ENCODE measurements at regions not wholly inside any gene's neighbourhood (a gene's known extent, or its start where the extent isn't known, plus 50 kb on each side); places are given as distances from the start of the nearest gene placed in this dataset.
"Not testable (repeated sequence)": the region's sequence is repeated elsewhere in the genome, so short reads cannot be mapped to it uniquely, and the experiment has no call there.

DNA sequence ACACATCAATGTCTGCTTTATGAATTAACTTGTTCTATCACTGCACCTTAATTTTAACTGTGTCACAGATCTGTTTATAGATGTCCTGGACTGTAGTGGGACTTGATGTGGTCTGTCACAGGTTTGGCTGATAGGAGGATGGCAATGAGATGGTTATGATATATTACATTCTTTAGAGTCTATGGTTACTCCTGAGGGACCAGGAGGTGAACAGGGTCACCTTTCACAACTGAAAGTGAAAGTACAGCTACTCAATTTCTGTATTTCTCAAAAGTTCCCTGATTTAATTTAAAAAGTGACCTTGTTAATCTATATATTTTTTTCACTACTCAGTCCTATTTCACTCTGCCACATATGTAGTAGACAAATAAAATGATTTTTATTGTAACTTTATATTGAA, 1284.1 kb upstream of the GYPC start:
- no peak for DNase-seq

DNA sequence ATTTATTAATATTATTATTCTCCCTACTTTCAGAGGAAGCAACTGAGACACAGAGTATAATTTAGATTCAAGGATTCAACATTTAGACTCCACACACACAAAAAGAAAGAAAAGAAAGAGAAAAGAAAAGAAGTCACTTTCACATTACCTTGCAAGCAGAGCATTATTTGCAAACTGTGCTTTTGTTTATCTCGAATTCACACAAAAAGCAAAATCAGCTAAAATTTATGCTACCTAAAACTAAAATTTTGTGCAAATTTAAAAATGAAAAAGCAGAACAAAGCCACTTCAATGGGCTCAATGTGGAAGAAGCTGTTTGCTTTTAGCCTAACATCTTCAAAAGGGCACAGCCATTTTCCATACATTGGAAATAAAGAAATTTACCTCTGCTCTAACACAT, 1282.7 kb upstream of the GYPC start:
- DNase-seq = no peak

DNA sequence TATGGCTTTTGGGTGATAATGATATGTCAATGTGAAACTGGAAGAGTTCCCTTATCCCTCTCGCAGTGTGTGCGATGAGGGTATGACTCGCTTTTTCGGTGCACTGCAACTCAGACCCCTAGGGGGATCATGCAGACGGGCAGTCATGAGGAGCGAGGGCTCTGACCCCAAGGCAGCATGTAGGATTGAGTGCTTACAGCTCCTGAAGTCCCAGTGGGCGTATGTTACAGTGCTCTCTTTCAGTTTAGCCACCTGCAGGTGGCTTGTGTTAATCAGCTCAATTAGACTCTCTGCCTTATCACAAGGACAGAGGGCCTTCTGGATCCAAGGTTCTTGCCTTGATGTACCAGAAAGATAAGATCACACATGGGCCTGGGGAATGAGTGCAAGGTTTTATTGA, 1269.9 kb upstream of the GYPC start:
- no peak for DNase-seq

DNA sequence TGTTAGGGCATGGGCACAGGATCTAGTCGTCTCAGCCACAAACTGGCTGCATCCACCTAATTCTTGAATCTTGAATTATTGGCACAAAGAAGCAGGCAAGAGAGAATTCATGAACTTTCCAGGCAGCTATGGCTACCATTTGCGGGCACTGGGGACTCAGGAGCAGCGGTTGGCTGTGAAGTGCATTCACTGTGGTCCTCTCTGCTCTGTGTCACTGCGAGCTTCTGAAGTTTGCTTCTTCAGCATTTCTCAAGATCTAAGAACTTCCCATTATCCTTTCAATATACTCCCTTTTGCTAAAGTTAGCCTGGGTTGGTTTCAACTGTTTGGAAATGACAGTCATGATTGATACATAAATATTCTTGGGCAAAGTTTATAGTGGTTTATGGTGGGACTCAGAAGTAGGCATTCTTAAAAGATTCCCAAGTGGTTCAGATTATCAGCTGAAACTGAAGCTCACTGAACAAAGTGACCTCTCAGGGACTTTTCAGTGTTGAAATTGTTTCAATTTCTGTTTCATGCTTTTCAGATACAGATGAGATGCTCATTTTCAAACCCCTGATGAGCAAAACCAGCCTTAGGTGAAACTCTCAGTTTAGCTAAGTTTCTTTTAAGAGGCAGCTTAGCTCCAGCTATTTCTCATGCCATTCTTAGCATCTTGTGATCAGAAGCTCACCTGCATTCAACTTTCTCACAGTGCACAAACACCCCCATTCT, 1258.3 kb upstream of the GYPC start:
- no peak for DNase-seq

DNA sequence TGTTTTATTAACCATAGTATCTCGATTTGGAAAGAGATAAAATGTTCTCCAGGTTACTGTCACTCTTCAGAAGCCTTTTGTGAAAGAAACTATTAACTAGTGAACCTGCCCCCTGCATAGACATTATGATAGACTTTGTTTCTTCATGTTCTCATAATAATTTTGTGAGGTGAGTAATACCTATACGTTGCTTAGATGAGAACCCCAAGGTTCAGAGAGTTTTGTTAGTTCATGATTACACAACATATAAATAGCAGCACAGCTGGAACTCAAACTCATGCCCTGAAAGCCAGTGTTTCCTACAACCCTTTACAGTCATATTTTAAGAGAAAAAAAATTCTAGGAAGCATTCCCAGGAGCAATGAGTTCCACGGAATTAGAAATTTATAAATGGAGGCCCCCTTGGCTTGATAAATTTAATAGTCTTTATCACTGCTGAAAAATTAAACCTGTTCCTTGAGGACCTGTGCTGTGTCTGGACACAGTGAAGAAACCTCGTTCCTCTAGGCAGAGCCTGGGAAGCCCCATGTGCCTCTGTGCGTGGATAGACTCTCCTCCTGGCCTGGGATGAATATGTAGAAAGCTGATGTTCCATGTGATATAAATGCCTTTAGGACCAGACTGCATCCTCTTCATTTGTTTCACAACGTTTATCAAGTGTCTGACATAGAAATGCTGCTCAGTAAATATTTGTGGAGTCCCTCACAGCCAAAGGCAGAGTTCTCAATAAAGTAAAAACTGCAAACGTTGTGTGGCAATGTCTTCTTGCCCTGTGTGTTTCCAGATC, 1257.0 kb upstream of the GYPC start:
- no peak for DNase-seq

DNA sequence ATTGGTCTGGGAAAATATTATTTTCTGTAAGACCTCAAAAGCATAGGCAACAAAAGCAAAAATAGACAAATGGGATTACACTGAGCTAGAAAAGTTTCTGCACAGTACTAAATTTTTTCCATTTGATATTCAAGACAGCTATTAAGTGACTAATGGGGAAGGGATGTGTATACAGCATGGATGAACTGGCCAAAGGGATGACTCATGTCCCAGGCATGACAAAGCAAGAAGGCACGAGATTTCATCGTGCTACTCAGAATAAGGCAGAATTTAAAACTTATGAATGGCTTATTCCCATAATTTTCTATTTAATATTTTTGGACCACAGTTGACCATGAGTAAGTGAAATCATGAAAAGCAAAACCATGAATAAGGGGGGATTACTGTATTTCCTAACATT, 1250.1 kb upstream of the GYPC start:
- DNase-seq = no peak

DNA sequence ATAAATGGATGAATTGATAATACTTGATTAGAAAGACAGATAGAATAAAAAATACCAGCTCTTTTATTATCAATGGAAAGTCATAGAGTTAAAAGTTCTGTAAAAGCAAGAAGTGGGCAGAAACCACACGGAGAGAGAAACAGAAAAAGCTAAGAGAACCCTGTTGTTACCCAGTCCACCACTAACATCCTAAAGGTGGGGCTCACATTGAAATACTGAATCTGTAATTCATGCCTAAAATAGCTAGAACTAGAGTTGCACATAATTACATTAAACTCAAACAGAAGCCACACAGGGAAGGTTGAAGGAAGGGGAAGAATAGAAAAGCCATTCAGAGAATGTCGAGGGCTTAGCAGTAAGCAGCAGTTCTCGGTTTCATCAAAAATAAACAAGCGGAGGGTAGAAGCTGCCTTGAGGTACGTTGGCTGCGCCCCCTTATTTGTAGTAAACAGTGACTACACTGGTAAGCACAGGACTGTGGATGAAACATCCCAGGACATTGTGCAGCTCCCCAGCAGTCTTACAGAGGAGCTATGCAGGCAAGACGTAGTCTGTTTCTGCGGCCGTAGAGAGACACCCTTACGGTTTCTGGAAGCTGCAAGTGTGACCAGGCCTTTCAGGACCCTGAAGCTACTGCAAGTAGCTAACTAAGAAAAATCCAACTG, 1247.0 kb upstream of the GYPC start:
- no peak for DNase-seq

DNA sequence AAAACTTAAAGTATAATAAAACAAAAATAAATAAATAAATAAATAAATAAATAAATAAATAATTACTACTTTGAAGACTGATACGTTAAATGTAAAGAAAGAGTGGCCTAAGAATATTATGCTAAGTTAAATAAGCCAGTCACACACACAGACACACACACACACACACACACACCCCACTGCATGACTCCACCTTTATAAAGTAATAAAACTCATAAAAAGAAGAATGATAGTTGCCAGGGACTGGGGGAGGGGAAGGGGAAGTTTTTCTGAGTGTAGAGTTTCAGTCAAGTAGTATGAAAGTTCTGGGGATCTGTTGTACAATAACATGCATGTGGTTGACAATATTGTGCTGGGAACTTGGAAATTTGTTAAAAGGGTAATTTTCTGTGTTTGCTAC, 1237.5 kb upstream of the GYPC start:
- DNase-seq = no peak

DNA sequence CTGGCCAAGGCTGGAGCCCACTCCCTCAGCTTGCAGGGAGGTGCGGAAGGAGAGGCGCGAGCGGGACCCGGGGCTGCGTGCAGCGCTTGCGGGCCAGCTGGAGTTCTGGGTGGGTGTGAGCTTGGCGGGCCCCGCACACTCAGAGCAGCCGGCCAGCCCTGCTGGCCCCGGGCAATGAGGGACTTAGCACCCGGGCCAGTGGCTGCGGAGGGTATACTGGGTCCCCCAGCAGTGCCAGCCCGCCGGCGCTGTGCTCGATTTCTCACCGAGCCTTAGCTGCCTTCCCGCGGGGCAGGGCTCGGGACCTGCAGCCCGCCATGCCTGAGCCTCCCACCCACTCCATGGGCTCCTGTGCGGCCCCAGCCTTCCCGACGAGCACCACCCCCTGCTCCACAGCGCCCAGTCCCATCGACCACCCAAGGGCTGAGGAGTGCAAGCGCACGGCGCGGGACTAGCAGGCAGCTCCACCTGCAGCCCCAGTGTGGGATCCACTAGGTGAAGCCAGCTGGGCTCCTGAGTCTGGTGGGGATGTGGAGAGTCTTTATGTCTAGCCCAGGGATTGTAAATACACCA, 1233.7 kb upstream of the GYPC start:
- not testable (repeated sequence) for DNase-seq

DNA sequence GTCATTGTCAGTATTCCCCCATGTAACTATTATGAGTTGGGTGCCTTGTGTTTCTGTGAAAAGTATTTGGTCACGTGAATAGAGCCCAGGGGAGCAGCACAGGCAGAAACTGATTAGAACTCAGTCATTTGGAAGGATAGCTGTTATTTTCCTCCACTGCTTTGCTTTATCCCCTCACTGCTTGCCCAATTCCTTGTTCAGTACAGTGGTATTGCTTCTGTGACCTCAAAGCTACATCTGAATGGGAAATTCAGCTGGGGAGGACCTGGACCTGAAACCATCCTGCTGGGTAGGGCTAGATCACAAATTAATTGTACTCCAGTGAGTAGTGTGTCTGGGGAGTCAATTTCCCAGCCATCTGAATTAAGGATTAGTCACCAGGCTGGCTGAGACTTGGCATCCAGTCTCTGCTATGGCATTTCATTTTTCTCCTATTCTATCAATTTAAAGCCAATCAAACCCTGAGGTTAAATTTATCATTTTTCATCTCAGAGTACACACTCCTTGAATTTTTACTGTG, 1231.6 kb upstream of the GYPC start:
- no peak for DNase-seq

DNA sequence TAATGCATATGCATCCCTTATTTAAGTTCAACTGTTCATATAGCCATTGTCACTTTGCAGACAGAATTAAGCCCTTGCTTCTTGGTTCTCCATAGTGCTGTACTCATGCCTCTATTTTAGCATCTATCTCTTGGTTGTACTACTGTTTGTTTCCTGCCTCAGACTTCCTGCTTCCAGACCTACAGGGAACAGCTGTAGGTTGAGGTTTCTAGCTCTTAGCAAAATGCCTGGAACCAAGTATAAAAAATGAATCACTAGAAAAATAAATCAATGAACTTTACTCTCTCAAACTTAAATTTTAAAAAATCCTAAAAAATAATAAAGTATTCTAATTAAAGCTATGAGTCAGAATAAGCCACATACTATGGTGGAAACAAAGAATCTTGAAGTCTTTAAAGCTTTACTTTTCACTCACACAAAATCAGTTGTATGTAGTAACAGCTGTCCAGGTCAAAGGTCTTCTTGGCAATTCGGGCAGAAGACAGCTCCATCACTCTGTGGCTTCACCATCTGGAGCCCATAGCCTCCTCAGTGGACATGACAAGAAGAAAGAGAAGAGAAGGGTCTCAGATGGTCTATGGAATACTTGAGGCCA, 1228.1 kb upstream of the GYPC start:
- DNase-seq = no peak

DNA sequence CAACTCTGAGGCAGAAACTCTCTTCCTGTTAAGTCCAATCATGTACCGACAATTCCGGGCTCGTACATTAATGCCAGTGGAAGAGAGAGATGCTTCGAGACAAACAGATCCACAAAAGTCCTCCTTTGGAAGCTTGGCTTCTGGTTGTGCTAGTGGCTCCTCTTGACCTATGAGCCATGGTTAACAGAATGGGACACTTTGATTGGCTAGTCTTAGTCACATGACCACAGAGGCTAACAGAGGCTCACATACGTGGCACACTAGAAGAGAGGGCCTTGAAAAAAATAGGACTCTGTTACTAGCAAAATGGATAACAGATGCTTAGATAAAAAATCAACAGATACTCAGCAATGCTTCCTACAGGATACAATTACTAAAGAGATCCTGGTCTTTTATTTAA, 1211.9 kb upstream of the GYPC start:
- no peak for DNase-seq

DNA sequence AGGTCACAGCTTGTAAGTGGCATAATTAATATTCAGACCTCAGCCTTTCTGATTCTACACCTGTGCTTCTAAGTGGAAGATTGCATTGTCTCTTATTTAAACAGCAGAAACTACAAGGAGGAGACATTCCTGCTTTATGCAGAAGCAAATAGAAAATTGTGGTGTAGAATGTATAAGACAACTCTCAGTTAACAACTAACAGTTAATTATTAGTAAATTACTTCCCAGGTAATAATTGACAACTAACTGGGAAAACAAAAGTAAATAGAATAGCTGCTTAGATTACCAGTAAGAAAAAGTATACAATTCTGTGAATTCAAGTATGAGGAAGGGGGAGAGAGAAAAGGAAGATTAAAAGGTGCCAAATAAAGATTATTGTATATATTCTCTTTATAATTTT, 1210.5 kb upstream of the GYPC start:
- no peak for DNase-seq

DNA sequence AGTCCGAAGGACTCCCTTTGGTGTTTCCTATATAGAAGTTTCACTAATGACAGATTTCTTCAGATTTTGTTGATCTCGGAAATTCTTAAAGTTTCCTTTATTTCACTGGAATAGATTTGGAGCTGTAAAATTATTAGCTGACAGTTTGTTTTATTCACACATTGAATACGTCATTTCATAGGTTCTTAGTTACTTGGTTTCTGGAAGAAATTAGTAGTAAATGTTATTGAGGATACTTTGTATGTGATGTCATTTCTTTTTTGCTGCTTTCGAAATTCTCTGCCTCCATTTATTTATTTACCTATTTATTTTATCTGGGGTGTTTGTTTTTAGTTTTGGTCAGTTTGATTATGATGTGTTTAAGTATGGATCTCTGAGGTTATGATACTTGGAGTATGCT, 1205.9 kb upstream of the GYPC start:
- DNase-seq = no peak

DNA sequence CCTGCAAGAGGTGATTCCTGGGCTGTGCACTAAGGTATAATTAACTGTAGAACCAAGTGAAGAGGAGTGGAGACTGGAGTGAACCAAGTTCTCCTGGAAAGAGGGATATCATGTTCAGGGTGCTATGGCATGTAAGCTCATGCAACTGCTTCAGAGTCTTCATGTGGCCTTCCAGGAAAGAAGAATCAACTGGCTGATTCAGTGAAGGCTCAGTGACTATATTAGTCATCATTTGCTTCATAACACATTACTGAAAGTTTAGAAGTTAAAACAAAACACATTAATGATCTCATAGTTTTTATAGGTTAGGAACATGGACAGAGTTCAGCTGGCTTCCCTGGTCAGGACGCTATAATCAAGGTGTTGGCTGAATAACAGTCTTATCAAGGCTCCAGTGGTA, 1200.8 kb upstream of the GYPC start:
- DNase-seq = no peak

DNA sequence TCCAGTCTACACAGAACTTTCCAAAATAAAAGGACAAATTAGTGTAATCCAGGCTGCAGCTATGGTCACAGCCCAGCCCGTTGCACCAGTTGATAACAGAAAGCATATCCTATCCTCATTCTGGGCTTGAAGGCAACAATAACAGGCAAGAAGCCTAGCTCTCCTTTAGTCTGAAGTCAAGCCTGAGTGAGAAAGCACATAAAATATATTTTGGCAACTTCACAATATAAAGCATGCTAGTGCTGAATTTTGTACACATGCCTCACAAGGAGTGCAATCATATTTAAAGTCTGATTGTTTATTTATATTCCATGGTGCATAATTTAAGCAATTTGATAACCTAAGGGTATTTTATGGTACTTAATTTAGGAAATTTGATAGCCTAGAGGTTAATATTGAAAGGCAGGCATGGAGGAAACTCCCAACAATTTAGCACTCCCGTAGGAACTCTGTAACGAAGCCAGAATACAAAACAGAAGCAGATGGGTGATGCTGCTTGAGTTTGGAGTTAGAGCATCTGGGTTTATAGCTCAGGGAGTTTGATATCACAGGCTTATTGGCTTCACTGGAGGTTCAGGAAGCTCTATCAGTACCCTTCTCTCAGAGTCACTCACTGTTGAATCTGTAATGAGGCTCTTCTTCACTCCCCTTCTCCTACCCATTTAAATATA, 1199.1 kb upstream of the GYPC start:
- no peak for DNase-seq

DNA sequence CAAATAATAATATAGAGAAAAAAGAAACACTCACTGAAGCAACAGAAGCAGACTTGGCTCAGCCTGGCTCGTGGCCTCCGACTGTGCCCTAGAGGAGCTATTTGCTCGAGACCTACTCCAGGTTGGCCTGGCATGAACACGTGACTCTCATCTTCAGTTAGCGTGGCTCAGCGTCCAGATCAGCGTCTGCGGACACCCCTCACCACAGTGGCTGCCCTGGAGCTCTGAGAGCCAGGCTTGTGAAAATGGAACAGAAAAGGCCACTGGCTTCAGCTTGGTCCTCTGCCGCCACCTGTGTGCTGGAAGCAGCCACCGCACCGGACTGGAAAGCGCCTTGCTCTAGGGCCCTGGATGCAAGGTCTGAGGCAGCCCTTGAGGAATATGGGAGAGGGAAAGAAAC, 1184.0 kb upstream of the GYPC start:
- no peak for DNase-seq

DNA sequence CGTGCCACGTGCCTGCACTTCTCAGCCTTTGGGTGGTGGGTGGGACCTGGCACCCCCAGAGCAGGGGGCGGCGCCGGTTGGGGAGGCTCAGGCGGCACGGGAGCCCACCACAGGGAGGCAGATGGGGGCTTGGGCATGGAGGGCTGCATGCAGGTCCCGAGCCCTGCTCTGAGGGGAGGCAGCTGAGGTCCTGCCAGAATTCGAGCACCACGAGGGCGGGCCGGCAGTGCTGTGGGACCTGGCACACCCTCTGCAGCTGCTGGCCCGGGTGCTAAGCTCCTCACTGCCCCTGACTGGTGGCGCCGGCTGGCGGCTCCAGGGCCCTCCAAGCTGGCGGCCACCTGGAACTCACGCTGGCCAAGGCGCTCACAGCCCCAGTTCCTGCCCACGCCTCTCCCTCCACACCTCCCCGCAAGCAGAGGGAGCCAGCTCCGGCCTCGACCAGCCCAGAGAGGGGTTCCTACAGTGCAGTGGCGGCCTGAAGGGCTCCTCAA, 1176.8 kb upstream of the GYPC start:
- no peak for DNase-seq

DNA sequence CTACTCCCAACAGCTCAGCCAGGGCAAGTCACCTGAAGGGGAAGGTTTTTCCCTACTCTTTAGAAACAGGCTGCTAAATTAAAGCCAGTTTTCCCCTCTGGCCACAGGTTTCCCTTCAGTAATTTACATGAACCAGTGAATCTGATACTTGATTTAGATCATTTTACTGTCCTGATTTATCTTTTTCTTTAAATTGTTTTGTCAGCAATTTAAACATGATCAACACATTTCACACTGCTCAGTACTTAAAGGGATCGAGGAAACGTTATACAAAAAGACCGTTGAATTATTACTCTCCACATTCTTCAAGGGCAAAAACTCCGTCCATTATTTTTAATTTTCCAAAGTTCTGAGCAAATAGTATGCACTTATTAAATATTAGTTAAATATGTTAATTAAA, 1165.7 kb upstream of the GYPC start:
- DNase-seq = no peak

DNA sequence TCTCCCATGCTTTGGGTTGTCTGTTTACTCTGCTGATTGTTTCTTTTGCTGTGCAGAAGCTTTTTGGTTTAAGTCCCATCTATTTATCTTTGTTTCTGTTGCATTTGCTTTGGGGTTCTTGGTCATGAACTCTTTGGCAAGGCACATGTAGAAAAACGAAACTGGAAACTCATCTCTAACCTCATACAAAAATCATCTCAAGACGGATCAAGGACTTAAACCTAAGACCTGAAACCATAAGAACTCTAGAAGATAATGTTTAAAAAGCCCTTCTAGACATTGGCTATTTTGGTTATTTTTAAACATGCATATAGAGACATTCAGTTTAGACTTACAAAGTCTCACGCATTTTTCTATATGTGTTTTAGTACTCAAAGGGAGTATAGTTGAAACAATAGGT, 1164.3 kb upstream of the GYPC start:
- DNase-seq = no peak

DNA sequence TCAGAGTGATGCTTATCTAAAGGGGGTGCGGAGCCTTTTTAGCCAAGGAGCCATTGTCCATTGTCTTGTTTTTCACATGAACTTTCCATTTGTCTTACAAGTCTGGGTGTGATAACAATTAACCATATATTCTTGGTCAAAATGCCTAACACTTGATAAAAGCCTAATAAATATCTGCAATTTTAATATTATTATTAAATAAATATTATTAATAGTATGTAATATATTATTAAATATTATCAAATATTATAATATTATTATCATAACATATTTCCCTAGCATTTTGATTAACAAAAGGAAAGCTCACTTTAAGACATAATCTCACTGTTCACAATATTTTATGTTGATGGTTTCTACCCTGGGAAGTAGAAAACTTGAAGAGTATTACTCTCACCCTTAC, 1143.6 kb upstream of the GYPC start:
- no peak for DNase-seq

DNA sequence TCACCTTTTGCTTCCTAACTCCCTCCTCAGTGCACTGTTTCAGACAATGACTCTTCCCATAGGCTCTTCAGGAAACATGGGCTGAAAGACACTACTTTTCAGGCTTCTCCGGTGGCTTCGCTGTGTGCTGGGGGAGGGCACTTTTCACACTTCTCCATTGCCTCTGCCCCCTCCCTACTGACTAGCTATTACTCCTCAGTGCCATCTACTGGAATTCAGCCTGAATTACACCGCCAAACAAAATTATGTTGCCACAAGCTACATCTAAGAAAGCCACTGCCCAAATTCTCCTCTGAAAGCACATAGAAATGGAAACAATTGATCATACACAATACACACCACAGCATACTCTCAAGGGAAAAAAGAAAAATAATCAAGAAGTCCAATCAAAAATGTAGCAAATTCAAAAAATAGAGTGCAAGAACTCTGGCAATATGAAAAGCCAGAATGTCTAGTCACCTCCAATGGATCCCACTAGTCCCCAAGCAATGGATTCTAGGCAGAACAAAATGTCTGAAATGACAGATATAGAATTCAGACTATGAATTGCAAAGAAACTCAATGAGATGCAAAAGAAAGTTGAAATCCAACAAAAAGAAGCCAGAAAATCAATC, 1139.4 kb upstream of the GYPC start:
- no peak for DNase-seq

Data from activated CD8-positive, alpha-beta memory T cell treated with anti-CD3 and anti-CD28 coated beads, Interleukin-2, amount 50 U/mL, for 48 hours (primary cell).